BJ (cell line): ENCODE measurements at regions not wholly inside any gene's neighbourhood (a gene's known extent, or its start where the extent isn't known, plus 50 kb on each side); places are given as distances from the start of the nearest gene placed in this dataset.

ENCODE experiments used
- CTCF ChIA-PET: fragments of 350-600 bp; formaldehyde crosslinking; extraction: SDS; loops from one replicate; lab custom pipeline; 2021; ENCODE audit warnings: antibody characterized with exemption, inconsistent platforms; lab: Yijun Ruan, JAX
- POLR2A ChIA-PET: fragments of 300-600 bp; sonication (Branson Sonifier 250); formaldehyde crosslinking; extraction: SDS; loops from one replicate; lab custom pipeline; 2021; ENCODE audit warnings: antibody characterized with exemption; lab: Charles Lee
- DNase-seq: peaks from one replicate; pipeline ENCODE4 v3.0.0-alpha.2; 2011; ENCODE audit warnings: low read depth
- H3K27me3 ChIP-seq: 2 replicates; pipeline ENCODE4 v1.6.0; 2011; ENCODE audit warnings: low read length; ENCODE audit not compliant: control insufficient read depth, insufficient read depth
- H3K36me3 ChIP-seq: 2 replicates; pipeline ENCODE4 v1.5.1; 2011; ENCODE audit warnings: low read length; ENCODE audit not compliant: control insufficient read depth, insufficient read depth
- H3K4me3 ChIP-seq: 2 replicates; pipeline ENCODE4 v1.5.1; 2011; ENCODE audit warnings: low read depth, mild to moderate bottlenecking, control low read depth, low read length
- TF ChIP-seq, protein P1 (sequence below): IDR thresholded peaks from 2 replicates; pipeline ENCODE4 v1.5.1; 2011; ENCODE audit warnings: low read depth, mild to moderate bottlenecking, control low read depth, inconsistent platforms, low read length, moderate library complexity; ENCODE audit not compliant: insufficient read depth

DNA sequence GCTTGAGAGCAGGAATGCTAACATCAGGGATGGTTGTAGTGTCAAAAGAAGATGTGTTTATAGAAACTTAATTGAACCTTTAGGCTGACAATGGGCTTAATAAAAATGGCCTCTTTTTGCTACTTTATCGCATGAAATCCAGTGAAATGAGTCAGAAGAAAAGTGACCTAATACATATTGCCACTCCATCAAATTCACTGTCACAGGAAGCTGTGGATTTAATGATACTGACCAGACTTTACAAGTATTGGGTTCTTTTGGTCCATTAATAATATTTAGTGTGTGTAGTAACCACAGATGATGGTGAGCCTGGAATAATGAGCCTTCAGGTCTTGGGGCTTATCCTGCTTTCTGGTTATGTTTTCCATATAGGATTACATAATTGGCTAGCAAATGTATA, 231.8 kb upstream of the GMDS start:
- POLR2A ChIA-PET, result no interaction called here
- no peak for DNase-seq

DNA sequence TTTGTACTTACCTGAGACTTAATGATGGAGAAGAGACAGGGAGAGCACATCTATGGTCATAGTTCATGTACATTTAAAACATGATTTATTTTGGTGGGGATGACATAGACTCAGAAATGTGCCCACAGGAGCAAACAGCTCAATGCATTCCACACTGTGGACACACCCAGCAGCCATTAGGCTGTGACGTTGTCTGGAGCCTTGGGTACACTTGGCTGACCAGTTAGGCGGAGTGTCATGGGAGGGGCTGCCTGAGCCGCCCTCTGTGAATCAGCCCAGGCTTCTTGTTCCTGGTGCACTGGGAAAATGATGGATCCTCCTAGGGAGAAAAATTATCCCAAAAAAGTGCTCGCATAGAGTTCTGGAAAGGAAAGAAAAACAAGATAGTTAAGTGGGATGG, 231.0 kb upstream of the GMDS start:
- POLR2A ChIA-PET, result no interaction called here
- CTCF ChIA-PET, result interaction anchor here (1.4 to 1.7 kb wide), 2 partner anchors 8 to 69 kb away, joined by 3 read pairs; no protein-coding TSS in a partner anchor
- DNase-seq, result no peak

More for the DNA sequence above, 231.8 kb upstream of the GMDS start:
- CTCF ChIA-PET, result interaction anchor here (1.7 kb wide), 1 partner anchor 68 kb away, joined by 3 read pairs; no protein-coding TSS in a partner anchor
- Histone ChIP-seq H3K36me3 (no peaks in the 10 kb centered on the region), H3K4me3 (no peak overlapping the region), H3K27me3 (no peaks in the 10 kb centered on the region; the same call in 1 of the 2 replicates)
- TF ChIP-seq, protein P1, sequence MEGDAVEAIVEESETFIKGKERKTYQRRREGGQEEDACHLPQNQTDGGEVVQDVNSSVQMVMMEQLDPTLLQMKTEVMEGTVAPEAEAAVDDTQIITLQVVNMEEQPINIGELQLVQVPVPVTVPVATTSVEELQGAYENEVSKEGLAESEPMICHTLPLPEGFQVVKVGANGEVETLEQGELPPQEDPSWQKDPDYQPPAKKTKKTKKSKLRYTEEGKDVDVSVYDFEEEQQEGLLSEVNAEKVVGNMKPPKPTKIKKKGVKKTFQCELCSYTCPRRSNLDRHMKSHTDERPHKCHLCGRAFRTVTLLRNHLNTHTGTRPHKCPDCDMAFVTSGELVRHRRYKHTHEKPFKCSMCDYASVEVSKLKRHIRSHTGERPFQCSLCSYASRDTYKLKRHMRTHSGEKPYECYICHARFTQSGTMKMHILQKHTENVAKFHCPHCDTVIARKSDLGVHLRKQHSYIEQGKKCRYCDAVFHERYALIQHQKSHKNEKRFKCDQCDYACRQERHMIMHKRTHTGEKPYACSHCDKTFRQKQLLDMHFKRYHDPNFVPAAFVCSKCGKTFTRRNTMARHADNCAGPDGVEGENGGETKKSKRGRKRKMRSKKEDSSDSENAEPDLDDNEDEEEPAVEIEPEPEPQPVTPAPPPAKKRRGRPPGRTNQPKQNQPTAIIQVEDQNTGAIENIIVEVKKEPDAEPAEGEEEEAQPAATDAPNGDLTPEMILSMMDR, result no peak

DNA sequence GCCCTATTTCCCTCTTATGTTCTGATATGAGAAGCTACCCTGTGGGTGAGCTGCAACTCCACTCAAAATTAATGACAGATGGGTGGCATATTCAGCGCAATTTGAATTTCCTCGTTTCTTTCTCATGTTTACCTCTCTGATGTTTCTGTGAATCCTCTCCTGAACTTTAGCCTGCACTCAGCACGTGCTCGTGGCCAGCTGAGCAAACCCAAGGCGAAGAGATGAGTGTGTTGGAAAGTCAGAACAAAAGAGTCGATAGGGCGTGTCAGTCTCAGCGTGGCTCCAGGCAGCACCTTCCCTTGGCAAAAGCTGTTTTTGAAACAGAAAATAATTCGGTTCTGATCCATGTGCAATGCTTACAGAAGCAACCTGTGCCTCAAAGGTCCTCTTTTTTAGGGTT, 226.1 kb upstream of the GMDS start:
- ChIA-PET CTCF (interaction anchor here (1.2 to 1.6 kb wide), 2 partner anchors 22 to 163 kb away, joined by 3 to 5 read pairs; no protein-coding TSS in a partner anchor), POLR2A (no interaction called here)
- Histone ChIP-seq H3K27me3 (peaks cover 6% of the 10 kb centered on the region), H3K4me3 (no peak overlapping the region), H3K36me3 (no peaks in the 10 kb centered on the region)
- TF ChIP-seq, protein P1, result no peak
- DNase-seq, result no peak

More for the DNA sequence above, 231.0 kb upstream of the GMDS start:
- TF ChIP-seq, protein P1, result no peak
- Histone ChIP-seq H3K4me3 (no peak overlapping the region), H3K27me3 (no peaks in the 10 kb centered on the region; the same call in 1 of the 2 replicates), H3K36me3 (no peaks in the 10 kb centered on the region)

DNA sequence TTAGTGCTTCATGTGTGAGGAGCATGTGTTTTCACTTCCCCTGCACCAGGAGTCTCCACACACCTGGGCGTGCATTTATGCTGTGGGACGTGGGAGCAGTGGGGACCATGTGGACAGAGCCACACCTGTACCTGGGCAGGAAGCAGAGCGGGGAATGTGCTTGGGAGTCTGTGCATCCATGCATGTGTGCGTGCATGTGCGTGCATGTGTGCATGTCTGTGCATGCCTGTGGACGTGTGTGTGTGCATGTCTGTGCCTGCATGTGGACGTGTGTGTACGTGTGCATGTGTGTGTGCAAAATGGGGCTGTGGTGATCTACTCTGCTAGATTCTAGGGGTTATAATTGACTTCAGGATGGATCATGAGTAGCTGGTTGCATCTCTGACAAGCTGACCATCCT, 224.0 kb upstream of the GMDS start:
- peaks cover 8% of the 10 kb centered on the region for H3K27me3 ChIP-seq
- CTCF ChIA-PET, result no interaction called here
- no peak overlapping the region for H3K4me3 ChIP-seq
- POLR2A ChIA-PET, result no interaction called here
- TF ChIP-seq, protein P1, result no peak
- DNase-seq, result no peak
- no peaks in the 10 kb centered on the region for H3K36me3 ChIP-seq

DNA sequence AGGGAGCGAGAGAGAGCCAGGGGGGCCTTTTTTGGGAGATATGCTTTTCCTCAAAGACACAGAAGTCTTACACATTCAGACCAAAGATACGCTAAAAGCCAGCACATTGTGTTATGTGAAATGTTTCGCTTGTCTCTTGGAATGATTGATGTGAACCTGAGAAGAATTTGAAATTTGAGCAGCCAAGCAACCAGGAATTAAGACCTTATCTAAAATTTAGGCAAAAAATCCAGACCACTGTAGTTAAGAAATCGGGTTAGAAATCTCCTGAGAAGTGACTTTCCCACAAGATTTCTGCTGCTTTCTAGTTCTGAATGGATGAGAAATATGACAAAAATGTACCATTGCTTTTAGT, 223.2 kb upstream of the GMDS start:
- H3K36me3 ChIP-seq, result no peaks in the 10 kb centered on the region
- ChIA-PET POLR2A (no interaction called here), CTCF (no interaction called here)
- DNase-seq, result no peak
- no peak overlapping the region for H3K4me3 ChIP-seq
- TF ChIP-seq, protein P1, result no peak
- H3K27me3 ChIP-seq, result peaks cover 8% of the 10 kb centered on the region
